ENCODE measurements at regions not wholly inside any gene's neighbourhood (a gene's known extent, or its start where the extent isn't known, plus 50 kb on each side); places are given as distances from the start of the nearest gene placed in this dataset.

GRCh38 chr10:35705671-35706070, 63.6 kb upstream of the FZD8 start:
- Histone ChIP-seq H2BK5ac (ENCODE audit: low read depth, low read length, poor library complexity, severe bottlenecking) (no peak overlapping the region), H3K4me2 (ENCODE audit: low read depth, low read length) (no peak overlapping the region), H2AK9ac (replicated peaks; ENCODE audit: low read depth, low read length, poor library complexity) (no peak overlapping the region), H4K5ac (ENCODE audit: low read depth, low read length) (no peak overlapping the region), H2AK5ac (ENCODE audit: low read depth, low read length) (no peak overlapping the region), H3K9me1 (ENCODE audit: insufficient read depth, low read length) (peaks cover 4% of the 10 kb centered on the region; the same call in 1 of the 2 replicates), H4K8ac (ENCODE audit: low read depth in 2 of 2, low read length in 2 of 2) (no peak overlapping the region), H3K4ac (ENCODE audit: low read depth, low read length) (no peak overlapping the region), H4K20me1 (ENCODE audit: insufficient read depth, low read length) (no peaks in the 10 kb centered on the region), H3K18ac (ENCODE audit: low read depth, low read length) (no peak overlapping the region), H3K27ac (ENCODE audit: insufficient read depth, low read length) (no peak overlapping the region), H2AFZ (replicated peaks; ENCODE audit: low read length, poor library complexity) (no peak overlapping the region), H3K56ac (ENCODE audit: extremely low read depth, insufficient read depth, low read length) (no peak overlapping the region), H3K27me3 (ENCODE audit: control insufficient read depth, insufficient read depth, low read length) (peaks cover 11% of the 10 kb centered on the region), H3K23ac (ENCODE audit: low read depth, low read length) (no peak overlapping the region), H3K36me3 (ENCODE audit: control insufficient read depth, insufficient read depth, low read length) (no peaks in the 10 kb centered on the region), H3K4me3 (ENCODE audit: insufficient read depth, low read depth, low read length) (no peak overlapping the region), H2BK120ac (ENCODE audit: low read depth, low read length) (no peak overlapping the region), H3K14ac (replicated peaks; ENCODE audit: low read depth, low read length) (no peak overlapping the region), H2BK15ac (ENCODE audit: low read depth, low read length) (no peak overlapping the region), H3K79me1 (ENCODE audit: low read depth in 1 of 2, low read length in 2 of 2) (no peaks in the 10 kb centered on the region), H3K9me3 (ENCODE audit: control insufficient read depth, insufficient read depth, low read length) (no peaks in the 10 kb centered on the region), H4K91ac (ENCODE audit: insufficient read depth, low read depth, low read length) (no peak overlapping the region), H3K9ac (ENCODE audit: low read depth, low read length) (no peak overlapping the region), H3K4me1 (ENCODE audit: control insufficient read depth, insufficient read depth, low read length) (no peaks in the 10 kb centered on the region), H2BK20ac (ENCODE audit: low read depth, low read length) (no peak overlapping the region)
- ChIA-PET CTCF (interaction anchor here (0.8 kb wide), 1 partner anchor 392 kb away, joined by 5 read pairs; no protein-coding TSS in a partner anchor), POLR2A (ENCODE audit: unreplicated experiment) (no interaction called here)
- no TSS peak for BruUV-seq (replicated peaks)
- ATAC-seq (ENCODE audit: low read depth): no peak
- in situ Hi-C loops (cut with MboI; ENCODE audit: low sequenced_read_pairs) (no loop called here), dilution Hi-C loops (cut with HindIII; ENCODE audit: low sequenced_read_pairs, unreplicated experiment) (no loop called here), intact Hi-C loops (cut with micrococcal nuclease) (no loop called here)
- WGBS, 2 experiments (ENCODE audit: extremely low coverage in 2 of 2, insufficient read length in 1 of 2): 68% methylated on average over 2 of the region's 2 CpGs; no CpG with 5 or more reads in 1 of the 2 experiments
- no peak for TF ChIP-seq RAD21 (IDR thresholded peaks at IDR 0.05; ENCODE audit: low read length)
- no peak for TF ChIP-seq RFX5 (IDR thresholded peaks at IDR 0.05; ENCODE audit: low read depth, low read length)
- no peak for TF ChIP-seq MAZ (IDR thresholded peaks at IDR 0.05; ENCODE audit: borderline replicate concordance, low read depth, low read length)
- no peak for TF ChIP-seq ELK1 (IDR thresholded peaks at IDR 0.05; ENCODE audit: borderline replicate concordance, low read depth, low read length)
- no peak for TF ChIP-seq MXI1 (IDR thresholded peaks at IDR 0.05; ENCODE audit: borderline replicate concordance, low read depth, low read length)
- TF ChIP-seq POLR2A (IDR thresholded peaks at IDR 0.05; ENCODE audit: low read depth, low read length): no peak
- no peak for TF ChIP-seq CEBPB (IDR thresholded peaks at IDR 0.05; ENCODE audit: low read depth, low read length)
- no peak for TF ChIP-seq NFE2L2 (IDR thresholded peaks at IDR 0.05; ENCODE audit: low read depth, low read length)
- TF ChIP-seq FOS (IDR thresholded peaks at IDR 0.05; ENCODE audit: low read depth, low read length): no peak
- TF ChIP-seq CHD1 (IDR thresholded peaks at IDR 0.05; ENCODE audit: low read depth, low read length): no peak
- TF ChIP-seq MAFK (IDR thresholded peaks at IDR 0.05; ENCODE audit: low read depth, low read length): no peak
- no peak for TF ChIP-seq CTCF (conservative IDR thresholded peaks at IDR 0.05; ENCODE audit: low read depth, low read length)
- no peak for TF ChIP-seq RCOR1 (IDR thresholded peaks at IDR 0.05; ENCODE audit: insufficient replicate concordance, low read length)
- DNase-seq: no peak

Measured in IMR-90 (cell line).